ENCODE measurements at regions not wholly inside any gene's neighbourhood (a gene's known extent, or its start where the extent isn't known, plus 50 kb on each side); places are given as distances from the start of the nearest gene placed in this dataset.

DNA sequence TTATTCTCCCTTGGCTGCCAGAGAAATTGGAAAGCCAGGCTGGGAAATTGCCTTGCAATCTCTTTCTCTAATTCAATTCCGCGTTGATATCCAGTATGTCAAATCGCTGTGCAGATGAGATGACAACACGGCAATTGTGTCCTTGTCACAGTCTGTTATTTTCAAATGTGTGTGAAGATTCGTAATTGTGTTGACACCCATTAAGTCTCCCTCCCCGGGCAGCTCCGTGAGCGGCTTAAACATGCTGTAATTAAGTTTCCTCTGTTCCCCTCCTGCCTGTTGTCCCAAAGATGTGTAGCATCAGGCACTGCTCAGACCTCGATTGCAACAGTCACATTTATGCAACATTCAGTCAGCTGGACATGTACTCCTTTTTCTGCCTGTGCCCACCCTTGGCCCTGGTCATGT is 209.5 kb downstream of the LPIN1 start:
- no peak for DNase-seq

DNA sequence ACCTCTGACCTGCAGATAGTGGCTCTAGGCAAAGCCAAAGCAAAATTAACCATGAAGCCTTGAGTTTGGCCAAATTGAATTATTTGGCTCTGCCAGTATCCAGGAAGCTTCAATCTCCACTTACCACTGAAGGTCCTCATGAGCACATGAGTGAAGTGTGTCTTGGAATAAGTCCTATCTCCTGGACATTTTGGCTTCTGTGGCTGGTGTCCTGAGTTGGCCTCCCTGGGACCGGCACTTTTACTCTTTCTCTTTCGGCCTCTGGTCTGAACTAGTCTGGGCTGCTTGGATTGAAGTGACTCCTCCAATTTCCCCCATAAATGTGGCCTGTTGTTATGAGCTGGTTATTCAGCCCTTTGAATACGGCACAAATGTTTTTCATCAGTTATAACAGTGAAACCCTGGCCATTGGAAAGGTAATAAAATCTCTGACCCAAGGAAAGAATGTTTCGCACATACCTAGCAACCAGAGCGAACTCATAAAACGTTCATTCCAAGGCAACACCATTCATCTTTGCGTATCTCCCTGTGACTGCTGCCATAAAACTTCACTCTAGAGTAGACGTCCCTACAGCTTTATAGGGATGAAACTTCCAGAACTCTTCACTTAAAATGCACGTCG is 216.4 kb downstream of the LPIN1 start:
- no peak for DNase-seq

DNA sequence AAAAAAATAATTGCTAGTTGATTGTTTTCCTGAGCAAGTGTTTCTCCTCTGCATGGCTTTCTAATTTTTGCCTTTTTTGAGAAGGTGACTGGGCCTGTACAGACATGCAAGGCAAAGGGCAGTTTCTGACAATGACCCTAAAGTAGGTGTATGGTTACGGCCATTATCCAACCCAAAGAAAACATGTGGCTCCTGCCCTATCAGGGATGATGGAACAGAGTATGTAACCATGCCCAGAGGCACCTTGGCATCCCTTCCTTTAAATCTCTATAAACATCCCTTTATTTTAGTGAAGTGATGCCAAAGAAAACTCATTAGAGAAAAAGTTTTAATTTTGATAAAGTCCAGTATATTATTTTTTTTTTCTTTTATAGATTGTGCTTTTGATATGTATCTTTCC is 217.5 kb downstream of the LPIN1 start:
- no peak for DNase-seq

DNA sequence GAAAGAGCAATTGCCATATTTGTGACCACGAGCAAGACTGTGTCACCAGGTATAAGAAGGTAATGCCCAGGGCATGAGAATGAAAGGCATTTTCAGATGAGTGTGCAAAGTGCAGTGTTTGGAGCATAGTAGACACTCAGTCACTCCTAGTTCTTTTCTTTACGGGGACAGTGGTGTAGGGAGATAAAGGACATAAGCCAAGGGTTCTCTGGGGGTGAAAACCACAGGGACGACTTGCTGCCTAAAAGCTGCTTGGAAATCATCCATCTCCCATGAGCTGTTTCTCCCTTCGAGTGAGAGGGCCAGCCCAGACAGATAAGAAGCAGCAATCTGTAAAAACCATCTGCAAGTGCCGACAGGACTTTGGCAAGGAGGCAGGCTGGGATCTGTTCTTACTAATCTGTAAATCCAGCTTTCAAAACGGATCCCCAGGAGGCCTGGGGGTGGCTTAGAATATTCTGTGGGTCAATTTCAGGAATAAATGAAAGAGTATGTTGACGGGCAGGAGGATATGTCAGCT is 221.6 kb downstream of the LPIN1 start:
- DNase-seq = peak; percentile 78

DNA sequence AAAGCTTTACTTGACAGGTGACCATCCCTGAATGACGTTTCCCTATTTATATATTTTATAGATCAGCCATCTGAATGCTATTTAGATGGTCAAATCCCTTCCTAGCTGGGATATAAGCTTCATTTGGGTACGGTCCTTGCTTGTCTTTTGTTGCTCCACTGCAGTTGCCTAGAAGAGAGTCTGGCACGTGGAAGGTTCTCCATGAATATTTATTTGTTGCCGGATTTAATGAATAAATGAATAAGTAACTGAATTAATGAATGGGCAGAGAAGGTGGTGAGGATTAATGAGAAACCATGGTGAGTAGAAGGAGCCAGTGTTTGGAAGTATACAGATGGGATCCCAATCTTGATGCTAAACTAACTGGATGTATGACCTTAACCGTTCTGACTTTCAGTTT is 222.1 kb downstream of the LPIN1 start:
- DNase-seq = no peak

DNA sequence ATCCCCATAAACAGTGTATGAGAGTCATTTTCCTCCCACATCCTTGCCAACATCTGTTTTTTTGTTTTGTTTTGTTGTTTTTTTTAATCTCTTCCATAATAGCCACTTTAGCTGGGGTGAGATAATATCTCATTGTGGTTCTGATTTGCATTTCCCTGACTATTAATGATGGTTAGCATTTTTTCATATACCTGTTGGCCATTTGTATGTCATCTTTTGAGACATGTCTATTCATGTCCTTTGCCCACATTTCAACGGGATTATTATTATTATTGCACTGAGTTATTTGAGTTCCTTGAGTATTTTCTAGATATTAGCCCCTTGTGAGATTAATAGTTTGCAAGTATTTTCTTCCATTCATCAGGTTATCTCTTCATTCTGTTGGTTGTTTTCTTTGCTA is 223.3 kb downstream of the LPIN1 start:
- DNase-seq = no peak

DNA sequence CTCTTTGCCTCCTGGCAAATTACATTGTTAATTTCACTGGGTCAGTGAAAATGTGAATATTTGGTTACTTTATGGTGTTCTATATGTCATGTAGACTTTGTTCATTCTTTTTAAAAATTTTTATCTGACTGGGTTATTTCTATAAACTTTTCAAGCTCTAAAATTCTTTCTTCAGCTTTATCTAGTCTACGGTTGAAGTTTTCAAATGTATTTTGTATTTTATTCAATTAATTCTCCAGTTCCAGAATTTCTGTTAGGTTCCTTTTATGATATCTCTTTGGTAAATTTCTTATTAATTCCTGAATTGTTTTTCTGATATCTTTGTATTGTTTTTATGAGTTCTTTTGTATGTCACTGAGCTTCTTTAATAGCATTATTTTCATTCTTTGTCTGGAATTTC is 228.1 kb downstream of the LPIN1 start:
- DNase-seq = no peak

DNA sequence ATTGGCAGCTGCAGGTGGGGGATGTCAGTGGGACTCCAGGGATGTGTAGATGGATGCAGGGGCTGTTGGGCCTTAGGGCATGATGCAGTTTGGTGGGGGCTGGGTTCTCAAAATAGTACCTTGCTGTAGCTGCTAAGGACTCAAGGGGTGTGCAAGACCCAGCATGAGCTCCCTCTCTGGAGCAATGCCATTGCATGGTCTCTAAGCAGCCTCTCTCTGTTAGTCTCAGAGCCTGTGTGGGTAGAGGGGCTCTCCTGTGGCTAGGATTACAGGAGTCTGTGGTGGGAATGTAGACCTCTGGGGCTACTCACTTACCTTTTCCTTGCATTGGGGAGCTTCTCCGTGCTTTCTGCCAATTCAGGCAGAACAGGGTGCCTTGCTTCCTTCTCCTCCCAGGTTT is 228.9 kb downstream of the LPIN1 start:
- DNase-seq = no peak

DNA sequence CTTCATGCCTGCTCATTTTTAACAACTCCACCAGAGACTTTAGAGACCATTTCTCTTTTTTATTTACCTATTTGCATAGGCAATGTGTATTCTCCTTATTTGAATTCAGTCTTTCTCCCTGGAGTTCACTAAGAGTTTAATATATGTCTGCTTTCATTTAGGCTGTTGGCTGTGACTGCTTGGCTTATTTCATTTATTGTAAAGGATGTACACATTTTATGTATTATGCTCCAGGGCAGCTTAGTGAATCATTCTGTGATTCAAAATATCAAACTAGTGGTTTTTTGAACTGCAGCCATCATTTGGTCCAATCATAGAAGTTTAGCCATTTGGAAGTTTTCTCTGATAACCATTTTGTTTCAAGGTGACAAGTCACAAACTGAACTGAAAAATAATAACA is 229.6 kb downstream of the LPIN1 start:
- DNase-seq = peak; percentile 32

DNA sequence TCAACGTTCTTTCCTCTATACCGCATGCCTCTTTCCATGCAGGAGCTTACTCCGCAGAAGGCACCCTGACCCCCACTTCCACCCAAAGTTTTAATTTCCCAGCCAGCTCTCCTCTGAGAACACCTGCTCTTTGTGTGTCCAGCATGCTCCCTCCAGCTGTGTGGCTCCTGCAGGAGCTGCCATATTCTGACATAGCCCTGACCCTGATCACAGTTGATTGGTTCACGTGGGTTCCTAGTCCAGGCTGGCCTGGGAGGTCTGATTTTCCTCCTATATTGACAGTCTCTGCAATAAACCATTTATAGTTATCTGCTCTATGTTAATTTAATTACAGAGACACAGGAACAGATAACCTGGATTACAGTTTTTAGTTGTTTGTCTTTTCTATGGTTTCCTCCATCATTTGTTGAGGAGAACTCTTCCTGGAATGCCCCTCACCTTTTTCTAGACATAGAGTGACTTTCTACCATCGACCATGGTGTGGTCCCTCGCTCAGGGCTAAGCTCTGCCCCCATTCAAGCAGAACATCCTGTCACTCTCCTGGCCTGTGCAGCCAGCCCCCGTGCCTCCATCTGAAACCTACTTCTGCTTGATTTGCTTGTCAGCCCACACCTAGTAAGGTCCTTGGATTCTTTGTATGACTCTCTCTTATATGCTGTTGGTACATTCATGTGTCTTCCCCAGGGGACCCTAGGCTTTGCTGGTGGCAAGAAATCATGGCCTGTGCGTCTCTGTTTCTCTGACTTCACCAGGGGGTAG is 231.5 kb downstream of the LPIN1 start:
- no peak for DNase-seq

DNA sequence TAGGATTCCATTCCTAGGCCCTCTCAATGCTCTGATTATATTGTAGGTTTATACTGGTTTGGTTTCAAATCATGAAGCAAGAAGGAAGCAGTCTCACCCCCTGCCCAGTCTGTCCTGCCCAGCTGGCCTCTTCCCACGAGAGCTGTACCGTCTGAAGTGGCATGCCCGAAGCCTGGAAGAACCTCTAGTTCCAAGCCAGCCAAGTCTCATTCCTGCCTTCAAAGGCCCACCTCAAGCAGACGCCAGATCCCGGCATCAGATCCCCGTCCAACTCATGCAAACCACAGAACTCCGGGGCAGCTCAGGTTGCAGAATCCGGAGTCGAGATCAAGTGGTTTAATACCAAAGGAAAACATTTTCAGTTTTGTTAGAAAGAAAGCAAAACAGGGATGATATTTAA is 234.4 kb downstream of the LPIN1 start:
- DNase-seq = no peak

DNA sequence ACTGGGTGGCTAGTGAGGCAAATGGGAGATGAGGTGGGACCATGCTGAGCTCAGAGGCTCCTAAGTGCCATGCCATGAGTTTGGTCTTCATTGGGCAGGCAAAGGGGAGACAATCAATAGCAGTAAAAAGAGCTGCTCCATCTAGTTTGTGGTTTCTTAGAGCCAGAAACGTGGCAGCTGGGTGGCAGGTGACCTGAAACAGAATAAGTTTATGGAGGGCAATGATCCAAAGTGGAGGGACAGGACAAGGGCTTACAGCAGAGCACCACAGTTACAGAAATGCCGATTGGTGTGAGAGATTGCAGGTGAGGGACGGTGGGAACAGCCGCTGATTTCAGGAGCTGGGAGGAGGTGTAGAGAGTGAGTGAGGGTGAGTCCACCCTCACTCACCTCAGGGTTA is 237.0 kb downstream of the LPIN1 start:
- no peak for DNase-seq

DNA sequence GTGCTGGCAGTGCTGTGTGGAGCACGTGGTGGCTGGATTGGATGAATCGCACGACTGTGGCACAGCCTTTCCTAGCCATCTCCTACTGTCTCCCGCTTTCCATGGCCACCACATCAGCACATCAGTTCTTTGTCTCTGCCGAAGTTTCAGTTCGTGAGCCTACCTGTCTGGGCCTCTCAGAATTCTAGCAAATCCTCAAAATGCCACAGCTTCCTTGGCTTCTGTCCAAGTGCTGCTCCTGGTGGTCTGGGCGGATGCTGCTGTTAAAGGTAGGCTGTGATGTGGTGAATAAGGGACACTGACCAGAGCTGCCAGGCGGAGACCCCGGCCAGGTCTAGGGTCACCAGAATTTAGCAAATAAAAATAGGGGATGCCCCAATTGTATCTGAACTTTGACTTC is 237.4 kb downstream of the LPIN1 start:
- no peak for DNase-seq

DNA sequence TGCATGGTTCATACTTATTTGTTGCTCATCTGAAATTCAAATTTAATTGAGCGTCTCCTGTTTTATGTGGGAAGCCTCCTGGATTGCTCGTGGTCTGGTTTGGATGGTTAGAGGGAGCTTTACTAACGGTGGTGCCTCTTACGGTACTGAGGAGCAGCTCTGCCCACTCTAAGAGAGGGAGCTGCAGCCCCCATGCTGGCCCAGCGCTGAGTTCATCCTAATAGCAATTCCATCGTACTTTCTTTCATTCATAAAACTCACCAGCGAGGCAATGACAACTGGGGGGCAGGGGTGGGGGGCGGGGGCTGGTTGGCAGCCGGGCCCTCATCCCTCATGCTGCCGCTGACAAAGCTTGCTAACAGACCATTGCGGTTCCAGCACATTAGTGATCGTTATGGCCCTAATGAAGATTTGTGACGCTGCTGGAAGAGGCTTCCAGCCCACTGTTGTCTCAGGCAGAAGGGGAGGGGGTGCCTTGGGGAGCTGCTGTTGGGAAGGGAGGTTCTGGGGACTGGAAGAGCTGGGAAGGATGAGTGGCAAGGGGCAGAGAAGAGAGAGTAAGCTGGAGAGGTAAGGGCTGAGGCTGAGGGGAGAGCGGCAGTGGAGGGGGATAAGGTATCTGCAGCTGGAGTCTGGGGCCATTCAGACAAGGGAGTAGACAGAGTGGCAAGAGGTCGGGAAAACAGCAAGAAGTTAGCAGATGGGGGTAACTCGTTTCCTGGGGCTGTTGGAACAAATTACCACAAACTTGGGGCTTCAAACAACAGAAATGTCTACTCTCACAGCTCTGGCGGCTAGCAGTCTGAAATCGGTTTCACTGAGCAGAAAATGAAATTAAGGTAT is 238.1 kb downstream of the LPIN1 start:
- no peak for DNase-seq

DNA sequence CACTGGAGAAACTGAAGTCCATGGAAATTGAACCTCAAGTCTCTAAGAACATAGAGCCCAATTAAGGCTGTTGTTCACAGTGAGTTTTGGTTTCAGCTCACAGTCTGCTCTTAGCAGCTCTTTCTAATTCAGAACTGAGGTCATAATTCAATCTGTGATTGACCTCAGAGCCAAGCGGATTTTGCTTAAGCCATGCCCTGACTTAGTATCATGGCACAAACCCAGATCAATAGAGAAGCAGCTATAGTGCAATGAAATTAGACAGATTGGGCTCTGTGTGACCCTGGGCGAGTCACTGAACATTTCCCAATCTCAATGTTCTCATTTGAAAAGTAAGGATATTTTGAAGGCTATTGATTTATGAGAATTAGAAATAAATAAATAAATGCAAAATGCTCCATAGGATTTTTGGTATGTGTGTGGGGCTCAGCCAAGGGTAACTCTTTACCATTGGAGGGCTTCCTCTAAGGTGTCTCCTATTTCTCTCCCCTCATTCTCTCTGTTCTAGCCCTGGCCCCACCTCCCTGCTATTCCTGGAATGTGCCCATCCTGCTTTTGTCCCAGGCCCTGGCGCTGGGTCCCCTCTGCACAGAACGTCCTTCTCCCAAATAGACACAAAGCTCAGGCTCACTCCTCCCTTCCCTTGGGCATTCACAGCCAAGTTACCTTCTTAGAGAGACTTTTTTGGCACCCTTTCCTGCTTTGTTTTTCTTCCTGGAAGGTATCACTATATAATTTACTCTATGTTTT is 239.6 kb downstream of the LPIN1 start:
- DNase-seq = no peak

DNA sequence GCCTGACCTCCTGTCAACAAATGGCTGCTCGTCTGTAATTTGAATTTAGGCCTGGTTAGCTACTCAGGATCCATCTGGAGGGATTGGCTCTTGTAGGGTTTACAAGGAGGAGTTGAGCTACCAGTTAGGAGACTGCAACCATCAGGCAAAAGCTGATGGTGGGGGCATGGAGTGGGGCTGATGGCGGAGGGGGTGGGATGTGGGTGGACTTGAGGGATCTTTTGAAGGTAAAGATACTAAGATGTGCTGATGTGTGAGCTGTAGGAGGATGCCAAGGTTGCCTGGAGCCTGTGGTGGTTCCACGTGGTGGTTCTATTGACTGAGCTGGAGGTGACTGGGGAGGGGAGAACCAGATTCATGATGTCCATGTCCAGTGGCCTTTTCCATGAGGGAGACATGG is 240.7 kb downstream of the LPIN1 start:
- DNase-seq = no peak

DNA sequence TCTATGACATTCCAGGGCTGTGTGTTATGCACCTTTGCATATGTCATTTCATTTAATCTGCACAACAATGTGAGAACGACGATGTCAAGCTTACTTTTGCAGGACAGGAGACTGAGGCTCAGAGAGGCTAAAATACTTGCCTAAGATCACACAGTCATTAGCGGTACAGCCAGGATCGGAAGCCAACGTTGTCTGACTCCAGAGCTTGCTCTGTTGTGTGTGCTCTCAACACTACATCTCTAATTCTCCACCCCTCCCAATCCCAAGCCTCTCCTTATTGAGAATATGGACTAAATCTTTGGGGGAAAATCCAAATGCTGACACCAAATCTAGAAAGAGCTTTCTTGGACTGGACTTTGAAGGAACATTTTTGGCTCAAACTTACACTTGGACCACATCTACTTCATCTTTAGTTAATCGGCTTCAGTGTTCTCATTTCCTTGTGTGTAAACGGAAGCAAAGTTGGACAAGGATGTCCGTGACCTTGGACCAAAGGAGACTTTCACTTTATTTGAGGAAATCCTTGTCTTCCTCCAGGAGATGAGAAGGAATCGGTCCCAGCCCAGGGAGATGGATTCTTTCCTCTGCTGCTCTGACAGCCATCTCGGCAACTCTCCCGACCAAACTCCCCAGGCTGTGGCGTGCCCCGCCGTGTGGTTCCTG is 242.4 kb downstream of the LPIN1 start:
- no peak for DNase-seq

DNA sequence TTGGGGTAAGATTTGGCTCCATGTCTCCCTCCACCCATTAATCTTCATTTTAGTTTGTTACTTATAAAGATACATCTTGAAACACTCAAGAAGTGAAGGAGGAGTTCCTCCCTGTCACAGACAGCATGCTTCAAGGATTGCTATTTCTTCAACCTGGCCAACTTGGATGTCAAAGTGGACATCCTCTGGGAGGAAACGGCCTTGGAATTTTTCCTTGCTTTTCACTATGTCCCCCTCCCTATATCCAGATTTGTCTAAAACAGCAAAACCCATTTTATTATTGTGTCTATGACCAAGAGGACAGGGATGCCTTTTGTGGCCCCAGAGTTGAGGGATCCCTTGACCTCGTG is 242.9 kb downstream of the LPIN1 start:
- no peak for DNase-seq

DNA sequence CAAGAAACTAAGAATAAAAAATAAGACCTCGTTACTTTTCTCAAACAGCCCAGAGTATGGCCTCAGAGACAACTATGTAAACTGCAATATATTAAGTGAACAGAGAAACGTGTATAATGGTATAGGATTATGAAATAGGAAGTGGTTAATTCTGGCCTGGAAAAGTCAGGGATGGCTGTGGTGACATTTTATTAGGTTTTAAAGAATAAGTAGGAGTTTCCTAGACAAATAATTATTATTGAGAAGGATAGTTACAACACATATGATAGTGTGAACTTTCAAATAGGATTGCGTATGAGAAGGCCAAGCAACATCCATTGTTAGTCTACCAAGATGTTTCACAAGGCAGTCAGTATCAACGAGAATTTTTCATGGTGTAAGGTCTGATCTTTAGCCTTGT is 244.1 kb downstream of the LPIN1 start:
- DNase-seq = no peak

DNA sequence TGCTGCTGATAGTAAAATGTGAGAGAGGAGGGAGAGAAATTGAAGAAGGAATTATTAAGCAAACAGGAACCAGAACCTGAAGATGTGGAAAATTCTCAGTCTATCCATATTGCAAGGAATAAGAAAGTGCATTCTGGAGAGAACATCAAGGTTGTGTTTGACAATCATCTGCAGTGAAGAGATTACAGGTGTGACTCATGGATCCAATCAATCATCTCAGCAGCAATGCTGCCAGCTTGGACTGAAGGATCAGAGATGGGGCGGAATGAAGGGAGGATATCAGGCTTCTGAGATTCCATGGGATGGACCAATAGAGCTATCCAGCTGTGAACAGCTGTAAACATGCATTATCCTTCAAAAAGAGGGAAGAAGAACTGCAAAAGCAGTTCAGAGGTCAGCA is 247.3 kb downstream of the LPIN1 start:
- no peak for DNase-seq

DNA sequence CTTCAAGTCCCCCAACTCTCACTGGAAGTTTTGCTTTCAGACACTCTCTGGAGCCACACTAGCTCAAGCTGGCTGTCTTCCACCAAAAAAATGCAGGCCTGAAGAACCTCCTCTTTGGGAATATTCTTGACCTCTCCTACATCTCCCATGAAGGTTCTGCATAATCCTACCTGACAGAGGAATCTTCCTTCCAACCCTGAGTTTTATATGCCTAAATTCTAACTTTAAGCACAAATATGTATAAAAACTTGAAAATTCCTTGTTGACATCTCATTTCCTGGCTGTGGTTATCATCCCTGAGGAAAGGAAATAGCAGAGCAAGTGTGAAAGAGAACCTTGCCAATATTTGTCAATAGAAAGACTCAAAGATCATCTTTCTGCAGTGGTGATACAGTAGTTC is 249.0 kb downstream of the LPIN1 start:
- peak; percentile 78 for DNase-seq

DNA sequence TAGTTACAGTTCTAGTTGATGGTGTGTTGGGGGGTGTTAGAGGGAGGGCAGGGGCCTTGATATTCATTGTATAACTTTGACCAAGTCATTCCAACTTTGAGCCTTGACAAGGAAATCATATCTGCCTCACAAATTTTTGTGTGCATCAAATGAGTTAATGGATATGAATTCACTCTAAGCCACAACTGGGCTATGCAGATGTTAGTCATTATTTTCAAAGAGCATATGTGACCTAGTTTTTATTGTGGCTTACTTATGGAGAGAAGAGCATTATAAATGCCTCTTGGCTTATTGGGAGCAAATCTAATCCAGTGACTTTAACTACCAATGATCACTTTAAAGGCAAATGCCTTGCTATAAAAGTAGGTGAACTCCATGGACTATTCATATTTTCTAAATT is 250.2 kb downstream of the LPIN1 start:
- peak; percentile 82 for DNase-seq

DNA sequence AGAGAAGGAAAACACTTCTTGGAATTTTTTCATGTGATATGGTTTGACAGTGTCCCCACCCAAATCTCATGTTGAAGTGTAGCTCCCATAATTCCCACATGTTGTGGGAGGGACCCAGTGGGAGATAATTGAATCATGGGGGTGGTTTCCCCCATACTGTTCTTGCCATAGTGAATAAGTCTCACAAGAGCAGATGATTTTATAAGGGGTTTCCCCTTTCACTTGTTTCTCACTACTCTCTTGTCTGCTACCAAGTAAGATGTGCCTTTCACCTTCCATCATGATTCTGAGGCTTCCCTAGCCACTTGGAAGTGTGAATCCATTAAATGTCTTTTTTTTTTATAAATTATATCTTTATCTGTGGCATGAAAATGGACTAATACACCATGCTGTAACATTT is 250.7 kb downstream of the LPIN1 start:
- no peak for DNase-seq
